H9 (cell line): ENCODE measurements at regions not wholly inside any gene's neighbourhood (a gene's known extent, or its start where the extent isn't known, plus 50 kb on each side); places are given as distances from the start of the nearest gene placed in this dataset.

ENCODE experiments used
- DNase-seq: peaks from one replicate; pipeline ENCODE4 v3.0.0-alpha.2; 2017
- H2AFZ ChIP-seq: one replicate; pipeline ENCODE4 v1.6.1; 2013; ENCODE audit warnings: mild to moderate bottlenecking, low read length, control low read depth, moderate library complexity
- H2AK5ac ChIP-seq: 2 replicates; pipeline ENCODE4 v1.6.1; 2013; ENCODE audit warnings: low read length, control low read depth, mixed read lengths; ENCODE audit not compliant: insufficient read length
- H2BK120ac ChIP-seq: one replicate; pipeline ENCODE4 v1.6.1; 2013; ENCODE audit warnings: low read depth, mild to moderate bottlenecking, low read length, control low read depth, inconsistent platforms; ENCODE audit not compliant: poor library complexity, severe bottlenecking
- H2BK12ac ChIP-seq: 2 replicates; pipeline ENCODE4 v1.6.1; 2013; ENCODE audit warnings: low read length, control low read depth, mixed read lengths, low read depth; ENCODE audit not compliant: insufficient read length
- H2BK15ac ChIP-seq: 2 replicates; pipeline ENCODE4 v1.6.1; 2013; ENCODE audit warnings: low read depth, low read length, control low read depth
- H2BK20ac ChIP-seq: one replicate; pipeline ENCODE4 v1.6.1; 2013; ENCODE audit warnings: low read depth, mild to moderate bottlenecking, low read length, control low read depth, inconsistent platforms; ENCODE audit not compliant: poor library complexity, severe bottlenecking
- H2BK5ac ChIP-seq: 2 replicates; pipeline ENCODE4 v1.6.1; 2013; ENCODE audit warnings: low read length, control low read depth, mixed read lengths; ENCODE audit not compliant: insufficient read length
- H3K14ac ChIP-seq: 2 replicates; pipeline ENCODE4 v1.6.1; 2013; ENCODE audit warnings: low read length, control low read depth; ENCODE audit not compliant: insufficient read depth
- H3K18ac ChIP-seq: 2 replicates; pipeline ENCODE4 v1.6.1; 2013; ENCODE audit warnings: low read depth, mild to moderate bottlenecking, mixed read lengths, low read length, control low read depth; ENCODE audit not compliant: insufficient read length
- H3K23ac ChIP-seq: 2 replicates; pipeline ENCODE4 v1.6.1; 2013; ENCODE audit warnings: low read length, control low read depth, mixed read lengths, low read depth; ENCODE audit not compliant: insufficient read length
- H3K23me2 ChIP-seq: 2 replicates; pipeline ENCODE4 v1.6.1; 2013; ENCODE audit warnings: low read depth, mild to moderate bottlenecking, mixed read lengths, low read length, control low read depth; ENCODE audit not compliant: insufficient read length, poor library complexity, severe bottlenecking
- H3K27ac ChIP-seq: 2 replicates; pipeline ENCODE4 v1.5.1; 2013; ENCODE audit warnings: low read length, control low read depth, mixed read lengths, low read depth; ENCODE audit not compliant: insufficient read length
- H3K27me3 ChIP-seq: 2 replicates; pipeline ENCODE4 v1.6.1; 2013; ENCODE audit warnings: low read length, control low read depth, inconsistent platforms; ENCODE audit not compliant: insufficient read depth
- H3K4ac ChIP-seq: 2 replicates; pipeline ENCODE4 v1.6.1; 2013; ENCODE audit warnings: low read depth, mild to moderate bottlenecking, control low read depth, inconsistent platforms, low read length, moderate library complexity
- H3K4me1 ChIP-seq: 2 replicates; pipeline ENCODE4 v1.6.1; 2013; ENCODE audit warnings: low read length, control low read depth, inconsistent platforms; ENCODE audit not compliant: insufficient read depth
- H3K4me2 ChIP-seq: 2 replicates; pipeline ENCODE4 v1.6.1; 2013; ENCODE audit warnings: low read length, control low read depth, mixed read lengths; ENCODE audit not compliant: insufficient read length, insufficient read depth
- H3K56ac ChIP-seq: 2 replicates; pipeline ENCODE4 v1.6.1; 2013; ENCODE audit warnings: low read depth, mild to moderate bottlenecking, mixed read lengths, low read length, control low read depth; ENCODE audit not compliant: insufficient read length
- H3K79me1 ChIP-seq: 2 replicates; pipeline ENCODE4 v1.6.1; 2013; ENCODE audit warnings: low read depth, mild to moderate bottlenecking, moderate library complexity, low read length, control low read depth, inconsistent platforms; ENCODE audit not compliant: insufficient read depth, poor library complexity, severe bottlenecking
- H3K79me2 ChIP-seq: 2 replicates; pipeline ENCODE4 v1.6.1; 2013; ENCODE audit warnings: low read length, control low read depth, inconsistent platforms; ENCODE audit not compliant: insufficient read depth
- H3K9ac ChIP-seq: 2 replicates; pipeline ENCODE4 v1.6.1; 2013; ENCODE audit warnings: low read length, control low read depth, mixed read lengths; ENCODE audit not compliant: insufficient read length; ENCODE audit errors: extremely low read depth
- H3K9me3 ChIP-seq: one replicate; pipeline ENCODE4 v1.6.1; 2013; ENCODE audit warnings: low read depth, low read length, inconsistent platforms; ENCODE audit not compliant: control insufficient read depth
- H3T11ph ChIP-seq: one replicate; pipeline ENCODE4 v1.6.1; 2013; ENCODE audit warnings: mild to moderate bottlenecking, low read length, control low read depth, inconsistent platforms
- H4K20me1 ChIP-seq: one replicate; pipeline ENCODE4 v1.6.1; 2013; ENCODE audit not compliant: control insufficient read depth, insufficient read length, insufficient read depth
- H4K5ac ChIP-seq: 2 replicates; pipeline ENCODE4 v1.6.1; 2013; ENCODE audit warnings: low read depth, mild to moderate bottlenecking, mixed read lengths, low read length, control low read depth; ENCODE audit not compliant: insufficient read length
- H4K8ac ChIP-seq: replicated peaks from 2 replicates; pipeline ENCODE4 v1.6.1; 2013; ENCODE audit warnings: low read length, control low read depth, mixed read lengths, low read depth; ENCODE audit not compliant: insufficient read length
- H4K91ac ChIP-seq: 2 replicates; pipeline ENCODE4 v1.6.1; 2013; ENCODE audit warnings: low read depth, mild to moderate bottlenecking, moderate library complexity, mixed read lengths, low read length, control low read depth; ENCODE audit not compliant: insufficient read length
- H3K27ac Mint-ChIP-seq, 3 experiments: 2 replicates in 2 of 3; 3 replicates in 1 of 3; pipeline ENCODE4 v1.8.0; 2020 to 2021; ENCODE audit warnings: mixed read lengths in 3 of 3, mild to moderate bottlenecking in 1 of 3, moderate library complexity in 1 of 3
- H3K27me3 Mint-ChIP-seq: 2 replicates; pipeline ENCODE4 v1.8.0; 2021; ENCODE audit warnings: low read depth, mild to moderate bottlenecking, moderate library complexity, mixed read lengths
- H3K36me3 Mint-ChIP-seq, 3 experiments: 2 replicates in 2 of 3; 3 replicates in 1 of 3; pipeline ENCODE4 v1.8.0; 2020 to 2021; ENCODE audit warnings: low read depth in 3 of 3, mixed read lengths in 3 of 3; ENCODE audit not compliant: insufficient read depth in 1 of 3
- H3K4me1 Mint-ChIP-seq, 2 experiments: 2 replicates each; pipeline ENCODE4 v1.8.0; 2020; ENCODE audit warnings: mixed read lengths in 2 of 2
- H3K4me3 Mint-ChIP-seq, 2 experiments: 2 replicates in 1 of 2; 3 replicates in 1 of 2; pipeline ENCODE4 v1.8.0; 2020 to 2021; ENCODE audit warnings: mild to moderate bottlenecking in 2 of 2, mixed read lengths in 2 of 2, moderate library complexity in 1 of 2
- H3K9me3 Mint-ChIP-seq, 2 experiments: 2 replicates in 1 of 2; 3 replicates in 1 of 2; pipeline ENCODE4 v1.8.0; 2020; ENCODE audit warnings: mild to moderate bottlenecking in 2 of 2, mixed read lengths in 2 of 2, moderate library complexity in 1 of 2
- WGBS: extraction: QIAGEN DNeasy Blood & Tissue Kit; methylation state at CpG from one replicate; pipeline ENCODE4 v1.1.7; 2013; ENCODE audit warnings: missing lambda C conversion rate, low lambda C conversion rate, mixed read lengths; ENCODE audit not compliant: insufficient read length; ENCODE audit errors: extremely low coverage; 5-methylcytosine and 5-hydroxymethylcytosine counted together
- TF ChIP-seq, protein P1 (sequence below): fragments of 200-600 bp; sonication (generic); conservative IDR thresholded peaks from 3 replicates; pipeline ENCODE4 v1.8.0; 2021; ENCODE audit warnings: antibody characterized with exemption, mild to moderate bottlenecking

DNA sequence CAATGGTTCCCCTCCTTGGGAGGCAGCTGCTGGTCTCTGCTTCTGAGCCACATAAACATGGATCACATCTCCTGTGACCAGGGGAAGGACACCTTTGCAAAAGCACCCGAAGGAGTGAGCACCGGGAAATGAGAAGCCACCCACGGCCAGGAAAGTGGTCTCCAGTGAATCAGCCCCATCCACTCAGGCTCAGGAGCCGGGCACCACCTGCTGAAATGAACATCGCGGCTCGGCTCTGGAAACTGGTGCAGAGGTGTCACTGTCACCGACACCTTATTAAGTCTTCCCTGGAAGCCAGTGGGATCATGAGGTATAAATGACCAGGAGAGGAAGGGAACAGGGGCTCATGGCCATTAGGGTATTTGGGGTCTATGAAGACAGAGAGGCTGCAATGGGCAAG is 207.2 kb upstream of the C1orf174 start:
- Histone ChIP-seq H3K23me2 (peaks cover 3% of the 10 kb centered on the region), H4K8ac (no peak overlapping the region), H4K20me1 (no peaks in the 10 kb centered on the region), H2BK20ac (no peak overlapping the region), H3K79me1 (no peaks in the 10 kb centered on the region), H2AK5ac (no peak overlapping the region), H3K4me2 (no peak overlapping the region), H3K18ac (no peak overlapping the region), H2BK120ac (no peak overlapping the region), H3T11ph (no peak overlapping the region), H2BK12ac (no peak overlapping the region), H3K27me3 (no peaks in the 10 kb centered on the region), H3K4ac (no peak overlapping the region), H4K91ac (no peak overlapping the region), H3K9me3 (no peaks in the 10 kb centered on the region), H3K14ac (no peak overlapping the region), H3K23ac (no peak overlapping the region), H2AFZ (no peak overlapping the region), H2BK15ac (no peak overlapping the region), H3K9ac (no peak overlapping the region), H3K4me1 (no peaks in the 10 kb centered on the region), H3K56ac (no peak overlapping the region), H3K27ac (no peak overlapping the region), H4K5ac (no peak overlapping the region), H2BK5ac (no peak overlapping the region), H3K79me2 (no peaks in the 10 kb centered on the region)
- H3K9me3 Mint-ChIP-seq, result peaks cover 0 to 7% of the 10 kb centered on the region in 2 experiments; a peak in 2 of 5 replicates
- WGBS, result no CpG with 5 or more reads among the region's 8 CpGs
- peaks cover 17% of the 10 kb centered on the region for H3K27me3 Mint-ChIP-seq
- TF ChIP-seq, protein P1, sequence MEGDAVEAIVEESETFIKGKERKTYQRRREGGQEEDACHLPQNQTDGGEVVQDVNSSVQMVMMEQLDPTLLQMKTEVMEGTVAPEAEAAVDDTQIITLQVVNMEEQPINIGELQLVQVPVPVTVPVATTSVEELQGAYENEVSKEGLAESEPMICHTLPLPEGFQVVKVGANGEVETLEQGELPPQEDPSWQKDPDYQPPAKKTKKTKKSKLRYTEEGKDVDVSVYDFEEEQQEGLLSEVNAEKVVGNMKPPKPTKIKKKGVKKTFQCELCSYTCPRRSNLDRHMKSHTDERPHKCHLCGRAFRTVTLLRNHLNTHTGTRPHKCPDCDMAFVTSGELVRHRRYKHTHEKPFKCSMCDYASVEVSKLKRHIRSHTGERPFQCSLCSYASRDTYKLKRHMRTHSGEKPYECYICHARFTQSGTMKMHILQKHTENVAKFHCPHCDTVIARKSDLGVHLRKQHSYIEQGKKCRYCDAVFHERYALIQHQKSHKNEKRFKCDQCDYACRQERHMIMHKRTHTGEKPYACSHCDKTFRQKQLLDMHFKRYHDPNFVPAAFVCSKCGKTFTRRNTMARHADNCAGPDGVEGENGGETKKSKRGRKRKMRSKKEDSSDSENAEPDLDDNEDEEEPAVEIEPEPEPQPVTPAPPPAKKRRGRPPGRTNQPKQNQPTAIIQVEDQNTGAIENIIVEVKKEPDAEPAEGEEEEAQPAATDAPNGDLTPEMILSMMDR, result no peak
- peaks cover 12 to 19% of the 10 kb centered on the region in 2 experiments for H3K4me1 Mint-ChIP-seq
- no peak for DNase-seq
- H3K36me3 Mint-ChIP-seq, result peaks cover 0 to 2% (median 0%) of the 10 kb centered on the region in 3 experiments; a peak in 2 of 7 replicates
- H3K27ac Mint-ChIP-seq, result no peak overlapping the region
- no peak overlapping the region for H3K4me3 Mint-ChIP-seq
